ENCODE measurements at regions not wholly inside any gene's neighbourhood (a gene's known extent, or its start where the extent isn't known, plus 50 kb on each side); places are given as distances from the start of the nearest gene placed in this dataset.
A peak's percentile ranks its signal among the peaks of the same experiment; 100 is the strongest.
"Not testable (repeated sequence)": the region's sequence is repeated elsewhere in the genome, so short reads cannot be mapped to it uniquely, and the experiment has no call there.

- no peak for DNase-seq (ENCODE audit: low read depth)
Observed at GRCh38 chr2:61623747-61624146, 85.6 kb upstream of the XPO1 start.

- peak; percentile 92 for DNase-seq (ENCODE audit: low read depth)
Observed at GRCh38 chr2:61620244-61621159, 82.3 kb upstream of the XPO1 start.

- DNase-seq (ENCODE audit: low read depth): no peak
Observed at GRCh38 chr2:61619561-61619960, 81.4 kb upstream of the XPO1 start.

- no peak for DNase-seq (ENCODE audit: low read depth)
Observed at GRCh38 chr2:61617610-61618009, 79.5 kb upstream of the XPO1 start.

- no peak for DNase-seq (ENCODE audit: low read depth)
Observed at GRCh38 chr2:61605245-61605644, 67.1 kb upstream of the XPO1 start.

GRCh38 chr2:61604433-61604832 is 66.3 kb upstream of the XPO1 start:
- DNase-seq (ENCODE audit: low read depth): no peak

GRCh38 chr2:61598515-61599156 is 60.5 kb upstream of the XPO1 start:
- peak; percentile 39 for DNase-seq (ENCODE audit: low read depth)

GRCh38 chr2:61597300-61598289 is 59.4 kb upstream of the XPO1 start:
- no peak for DNase-seq (ENCODE audit: low read depth)

- not testable (repeated sequence) for DNase-seq (ENCODE audit: low read depth)
Observed at GRCh38 chr2:61594201-61594600, 56.0 kb upstream of the XPO1 start.

GRCh38 chr2:61593648-61594047 is 55.5 kb upstream of the XPO1 start:
- not testable (repeated sequence) for DNase-seq (ENCODE audit: low read depth)

- DNase-seq (ENCODE audit: low read depth): no peak
Observed at GRCh38 chr2:61590214-61590613, 52.1 kb upstream of the XPO1 start.

GRCh38 chr2:61588566-61588965 is 50.4 kb upstream of the XPO1 start:
- DNase-seq (ENCODE audit: low read depth): no peak

Measured in iris pigment epithelial cell (primary cell).